ENCODE measurements at regions not wholly inside any gene's neighbourhood (a gene's known extent, or its start where the extent isn't known, plus 50 kb on each side); places are given as distances from the start of the nearest gene placed in this dataset.

DNA sequence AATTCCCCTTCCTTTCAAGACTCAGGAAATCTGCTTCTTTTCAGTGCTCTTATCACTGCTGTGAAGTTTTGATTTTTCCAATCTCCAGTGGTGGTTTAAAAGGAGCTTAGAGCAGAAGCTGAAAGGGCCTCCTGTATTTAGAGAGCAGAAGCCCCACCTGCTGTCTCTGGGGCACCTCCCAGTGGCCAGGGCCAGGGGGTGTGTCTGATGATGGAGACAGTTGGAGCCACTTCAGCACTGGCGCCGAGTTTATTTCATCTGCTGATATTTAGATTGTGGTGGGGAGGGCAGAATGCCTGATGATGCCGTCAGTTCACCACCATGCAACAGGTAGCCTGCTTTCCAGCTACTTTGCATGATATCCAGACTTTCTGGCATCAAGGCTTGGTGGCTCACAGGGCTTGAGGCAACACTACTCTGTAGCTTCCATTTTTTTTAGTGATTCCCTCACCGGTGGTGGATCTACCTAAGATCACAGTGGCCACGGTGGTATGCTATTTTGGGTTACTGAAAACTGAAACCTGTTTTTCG, 371.9 kb downstream of the KCNRG start:
- H3K27ac ChIP-seq = peak overlapping the region in 1 of 5 donors; percentile 43

DNA sequence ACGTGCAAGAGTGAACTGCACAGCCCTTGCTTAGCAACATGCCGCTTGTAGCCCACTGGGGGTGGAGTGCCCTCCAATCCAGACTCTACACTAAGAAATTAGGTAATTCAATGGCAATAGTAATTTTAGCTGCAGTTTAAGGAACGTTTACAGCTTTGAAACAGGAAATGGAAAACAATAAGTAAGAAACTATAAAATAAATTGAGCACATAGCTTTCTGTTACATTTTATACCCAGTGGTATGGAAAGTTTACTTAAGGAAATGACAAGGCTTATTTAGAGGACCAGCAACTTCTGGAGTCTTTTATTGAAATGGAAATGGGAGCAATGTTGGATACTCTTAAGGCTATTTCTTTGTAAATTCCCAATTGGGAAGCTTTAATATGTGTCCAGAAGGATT, 373.2 kb downstream of the KCNRG start:
- intact Hi-C loops (cut with DNase I; ENCODE audit: low total_unique reads) = no loop called here
- no peak for DNase-seq
- peaks cover 0 to 12% (median 4%) of the 10 kb centered on the region in 4 donors for H3K4me1 ChIP-seq
- H3K27me3 ChIP-seq = no peaks in the 10 kb centered on the region
- H3K4me3 ChIP-seq = no peak overlapping the region
- TF ChIP-seq POLR2A (IDR thresholded peaks at IDR 0.05) (no peak), EP300 (IDR thresholded peaks at IDR 0.05) (no peak), POLR2AphosphoS5 (IDR thresholded peaks at IDR 0.05) (no peak)
- TF ChIP-seq, protein P1, sequence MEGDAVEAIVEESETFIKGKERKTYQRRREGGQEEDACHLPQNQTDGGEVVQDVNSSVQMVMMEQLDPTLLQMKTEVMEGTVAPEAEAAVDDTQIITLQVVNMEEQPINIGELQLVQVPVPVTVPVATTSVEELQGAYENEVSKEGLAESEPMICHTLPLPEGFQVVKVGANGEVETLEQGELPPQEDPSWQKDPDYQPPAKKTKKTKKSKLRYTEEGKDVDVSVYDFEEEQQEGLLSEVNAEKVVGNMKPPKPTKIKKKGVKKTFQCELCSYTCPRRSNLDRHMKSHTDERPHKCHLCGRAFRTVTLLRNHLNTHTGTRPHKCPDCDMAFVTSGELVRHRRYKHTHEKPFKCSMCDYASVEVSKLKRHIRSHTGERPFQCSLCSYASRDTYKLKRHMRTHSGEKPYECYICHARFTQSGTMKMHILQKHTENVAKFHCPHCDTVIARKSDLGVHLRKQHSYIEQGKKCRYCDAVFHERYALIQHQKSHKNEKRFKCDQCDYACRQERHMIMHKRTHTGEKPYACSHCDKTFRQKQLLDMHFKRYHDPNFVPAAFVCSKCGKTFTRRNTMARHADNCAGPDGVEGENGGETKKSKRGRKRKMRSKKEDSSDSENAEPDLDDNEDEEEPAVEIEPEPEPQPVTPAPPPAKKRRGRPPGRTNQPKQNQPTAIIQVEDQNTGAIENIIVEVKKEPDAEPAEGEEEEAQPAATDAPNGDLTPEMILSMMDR (IDR thresholded peaks at IDR 0.05) = no peak
- WGBS, 5 donors = 73 to 87% (median 82%) methylated on average over 3 of the region's 3 CpGs
- H3K9me3 ChIP-seq = no peaks in the 10 kb centered on the region
- H3K27ac ChIP-seq = no peak overlapping the region
- H3K36me3 ChIP-seq = no peaks in the 10 kb centered on the region

More for the DNA sequence above, 371.9 kb downstream of the KCNRG start:
- 49 to 67% (median 52%) methylated on average over 6 of the region's 6 CpGs for WGBS, 5 donors
- DNase-seq = peak; percentile 40 to 69
- Histone ChIP-seq H3K27me3 (no peaks in the 10 kb centered on the region), H3K4me3 (no peak overlapping the region), H3K9me3 (no peaks in the 10 kb centered on the region), H3K36me3 (no peaks in the 10 kb centered on the region), H3K4me1 (peaks cover 0 to 12% (median 4%) of the 10 kb centered on the region in 4 donors)
- intact Hi-C loops (cut with DNase I; ENCODE audit: low total_unique reads) = no loop called here
- TF ChIP-seq EP300 (IDR thresholded peaks at IDR 0.05) (no peak), POLR2A (IDR thresholded peaks at IDR 0.05) (no peak)

- H3K4me1 ChIP-seq = peaks cover 0 to 12% (median 4%) of the 10 kb centered on the region in 4 donors
- H3K9me3 ChIP-seq = no peaks in the 10 kb centered on the region
- H3K36me3 ChIP-seq = no peaks in the 10 kb centered on the region
- WGBS, 5 donors = 57 to 88% (median 78%) methylated on average over 4 of the region's 4 CpGs
- peak in 1 of 2 donors; percentile 64 for DNase-seq
- H3K27me3 ChIP-seq = no peaks in the 10 kb centered on the region
- H3K4me3 ChIP-seq = no peak overlapping the region
- TF ChIP-seq, protein P1 (IDR thresholded peaks at IDR 0.05) = no peak
- TF ChIP-seq POLR2AphosphoS5 (IDR thresholded peaks at IDR 0.05) = no peak
- no peak for TF ChIP-seq EP300 (IDR thresholded peaks at IDR 0.05)
- TF ChIP-seq POLR2A (IDR thresholded peaks at IDR 0.05) = no peak
- intact Hi-C loops (cut with DNase I; ENCODE audit: low total_unique reads) = no loop called here
- no peak overlapping the region for H3K27ac ChIP-seq
These were observed 374.5 kb downstream of the KCNRG start for GRCh38 chr13:50389726-50390125.

DNA sequence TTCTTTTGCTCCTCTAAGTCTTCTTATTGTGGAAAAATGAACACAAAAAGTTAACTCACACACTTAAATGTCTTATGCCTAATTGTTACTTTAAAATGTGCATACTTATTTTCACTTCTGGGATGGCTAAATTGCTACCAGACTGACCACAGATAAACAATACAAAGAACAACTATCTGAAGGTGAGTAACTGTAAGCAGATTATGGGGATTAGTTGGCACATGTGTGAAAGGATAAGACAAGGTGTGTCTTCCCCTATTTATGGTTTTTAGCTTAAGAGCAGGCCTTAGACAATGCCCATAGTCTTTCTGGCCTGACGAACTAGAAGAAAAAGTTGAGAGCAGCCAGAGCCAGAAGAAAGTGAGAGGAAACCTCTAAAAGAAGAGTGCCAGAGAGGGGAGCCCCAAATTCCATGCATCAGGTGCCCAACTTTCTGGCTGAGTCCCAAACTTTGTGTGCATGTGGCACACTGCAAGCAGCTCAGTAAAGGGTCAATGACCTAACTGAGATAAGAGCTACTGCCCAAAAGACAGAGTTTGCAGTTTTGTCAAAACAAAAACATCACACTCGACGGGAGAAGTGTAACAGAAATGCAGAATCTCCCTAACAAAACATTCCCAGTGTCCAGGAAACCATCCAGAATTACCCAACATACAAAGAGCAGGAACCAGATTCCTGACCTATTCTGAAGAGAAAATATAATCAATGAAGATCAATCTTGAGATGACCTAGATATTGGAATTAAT, 375.4 kb downstream of the KCNRG start:
- intact Hi-C loops (cut with DNase I; ENCODE audit: low total_unique reads) = no loop called here
- H3K9me3 ChIP-seq = no peaks in the 10 kb centered on the region
- no peak overlapping the region for H3K4me3 ChIP-seq
- TF ChIP-seq EP300 (IDR thresholded peaks at IDR 0.05) (no peak), POLR2AphosphoS5 (IDR thresholded peaks at IDR 0.05) (no peak), POLR2A (IDR thresholded peaks at IDR 0.05) (no peak)
- TF ChIP-seq, protein P1 (IDR thresholded peaks at IDR 0.05) = no peak
- H3K27me3 ChIP-seq = no peaks in the 10 kb centered on the region
- DNase-seq = no peak
- H3K27ac ChIP-seq = no peak overlapping the region
- H3K36me3 ChIP-seq = no peaks in the 10 kb centered on the region
- H3K4me1 ChIP-seq = peaks cover 0 to 12% (median 4%) of the 10 kb centered on the region in 4 donors
- 65 to 78% (median 72%) methylated on average over 3 of the region's 3 CpGs for WGBS, 5 donors

GRCh38 chr13:50392977-50393376, 377.7 kb downstream of the KCNRG start:
- Histone ChIP-seq H3K4me1 (no peaks in the 10 kb centered on the region), H3K9me3 (no peaks in the 10 kb centered on the region), H3K4me3 (no peak overlapping the region), H3K27me3 (no peaks in the 10 kb centered on the region), H3K27ac (no peak overlapping the region), H3K36me3 (no peaks in the 10 kb centered on the region)
- TF ChIP-seq POLR2A (IDR thresholded peaks at IDR 0.05) = no peak
- no peak for TF ChIP-seq EP300 (IDR thresholded peaks at IDR 0.05)
- no peak for TF ChIP-seq POLR2AphosphoS5 (IDR thresholded peaks at IDR 0.05)
- TF ChIP-seq, protein P1 (IDR thresholded peaks at IDR 0.05) = no peak
- 80 to 93% (median 85%) methylated on average over 1 of the region's 1 CpG for WGBS, 5 donors
- intact Hi-C loops (cut with DNase I; ENCODE audit: low total_unique reads) = no loop called here
- no peak for DNase-seq
